T-cell (primary cell): ENCODE measurements at regions not wholly inside any gene's neighbourhood (a gene's known extent, or its start where the extent isn't known, plus 50 kb on each side); places are given as distances from the start of the nearest gene placed in this dataset.

Experiments used
- ATAC-seq, 4 experiments: fragments of 200-7000 bp in 3 of 4; fragments of 150-1000 bp in 1 of 4; cut with Tn5 transposase; replicated peaks in 1 of 4; 1 replicate in 3 of 4; 2 replicates in 1 of 4; pipeline ENCODE4 v1.10.0; 2021; ENCODE audit warnings: moderate library complexity in 3 of 4, mild to moderate bottlenecking in 2 of 4, moderate number of reproducible peaks in 1 of 4
- CTCF ChIA-PET, 2 donors: fragments of 300-600 bp; sonication (Branson Sonifier 250); formaldehyde crosslinking; loops; one replicate each; lab custom pipeline; 2022; ENCODE audit warnings: antibody characterized with exemption in 2 of 2; lab: Charles Lee
- POLR2A ChIA-PET, 2 donors: fragments of 300-600 bp; sonication (Branson Sonifier 250); formaldehyde crosslinking; loops; one replicate each; lab custom pipeline; 2022; ENCODE audit warnings: antibody characterized with exemption in 2 of 2; lab: Charles Lee
- DNase-seq, 35 experiments: peaks; one replicate each; pipeline versions ENCODE4 v3.0.0 to v3.0.0-alpha.2; 2013 to 2023
- H3K27ac ChIP-seq: one replicate; pipeline ENCODE4 v1.5.1; 2013; ENCODE audit warnings: low read length
- H3K27me3 ChIP-seq, 2 experiments: replicated peaks in 1 of 2; 1 replicate in 1 of 2; 2 replicates in 1 of 2; pipeline versions ENCODE4 v1.6.1 to v1.7.0; 2013; ENCODE audit warnings: low read length in 1 of 2, mixed read lengths in 1 of 2; ENCODE audit not compliant: control insufficient read depth in 2 of 2, insufficient read depth in 2 of 2; ENCODE audit errors: extremely low read depth in 1 of 2
- H3K36me3 ChIP-seq, 2 donors: 1 replicate in 1 of 2; 2 replicates in 1 of 2; pipeline versions ENCODE4 v1.6.1 to v1.7.0; 2013; ENCODE audit warnings: low read length in 1 of 2; ENCODE audit not compliant: control insufficient read depth in 2 of 2, insufficient read depth in 1 of 2; ENCODE audit errors: extremely low read depth in 1 of 2
- H3K4me1 ChIP-seq, 2 experiments: 1 replicate in 1 of 2; 2 replicates in 1 of 2; pipeline versions ENCODE4 v1.6.1 to v1.7.0; 2013; ENCODE audit warnings: low read length in 2 of 2, mixed read lengths in 1 of 2; ENCODE audit not compliant: insufficient read depth in 2 of 2, control insufficient read depth in 1 of 2; ENCODE audit errors: extremely low read depth in 1 of 2
- H3K4me3 ChIP-seq, 2 donors: 1 replicate in 1 of 2; 2 replicates in 1 of 2; pipeline versions ENCODE4 v1.5.1 to v1.7.0; 2013; ENCODE audit warnings: mild to moderate bottlenecking in 2 of 2, low read length in 1 of 2, moderate library complexity in 1 of 2; ENCODE audit not compliant: control insufficient read depth in 1 of 2; ENCODE audit errors: extremely low read depth in 1 of 2
- H3K9me3 ChIP-seq: 2 replicates; pipeline ENCODE4 v1.7.0; 2013
- H3K27ac Mint-ChIP-seq, 2 donors: one replicate each; pipeline ENCODE4 v1.8.0; 2020 to 2021; ENCODE audit warnings: mild to moderate bottlenecking in 2 of 2, mixed read lengths in 2 of 2
- H3K27me3 Mint-ChIP-seq, 2 donors: one replicate each; pipeline ENCODE4 v1.8.0; 2021 to 2022; ENCODE audit warnings: mixed read lengths in 2 of 2
- H3K36me3 Mint-ChIP-seq: one replicate; pipeline ENCODE4 v1.8.0; 2021; ENCODE audit warnings: mixed read lengths
- H3K4me1 Mint-ChIP-seq, 3 donors: one replicate each; pipeline ENCODE4 v1.8.0; 2020 to 2022; ENCODE audit warnings: mixed read lengths in 3 of 3, mild to moderate bottlenecking in 1 of 3
- H3K4me3 Mint-ChIP-seq, 3 donors: one replicate each; pipeline ENCODE4 v1.8.0; 2020 to 2022; ENCODE audit warnings: mild to moderate bottlenecking in 3 of 3, mixed read lengths in 3 of 3, moderate library complexity in 3 of 3
- H3K9me3 Mint-ChIP-seq, 3 donors: one replicate each; pipeline ENCODE4 v1.8.0; 2020 to 2022; ENCODE audit warnings: mixed read lengths in 3 of 3
- WGBS: methylation state at CpG from one replicate; pipeline ENCODE4 v1.1.5; 2013; ENCODE audit warnings: missing lambda C conversion rate; ENCODE audit not compliant: insufficient coverage; 5-methylcytosine and 5-hydroxymethylcytosine counted together

GRCh38 chr11:112634551-112634950 lies 326.7 kb upstream of the NCAM1 start:
- DNase-seq (no peak), ATAC-seq (no peak)
- H3K27ac Mint-ChIP-seq, result no peak overlapping the region
- no peak overlapping the region for H3K27ac ChIP-seq
- WGBS, result 60% methylated on average over 6 of the region's 6 CpGs
- no peaks in the 10 kb centered on the region for H3K4me1 ChIP-seq
- H3K27me3 Mint-ChIP-seq, result peaks cover 12 to 44% of the 10 kb centered on the region in 2 donors
- H3K36me3 ChIP-seq, result no peaks in the 10 kb centered on the region
- no peaks in the 10 kb centered on the region for H3K9me3 ChIP-seq
- no peaks in the 10 kb centered on the region for H3K4me1 Mint-ChIP-seq
- POLR2A ChIA-PET, result no interaction called here
- no peak overlapping the region for H3K4me3 Mint-ChIP-seq
- no peaks in the 10 kb centered on the region for H3K36me3 Mint-ChIP-seq
- H3K27me3 ChIP-seq, result peaks cover 0 to 9% of the 10 kb centered on the region in 2 experiments
- CTCF ChIA-PET, result no interaction called here
- peaks cover 0 to 2% (median 2%) of the 10 kb centered on the region in 3 donors for H3K9me3 Mint-ChIP-seq
- no peak overlapping the region for H3K4me3 ChIP-seq

- Mint-ChIP-seq H3K27ac (no peak overlapping the region), H3K4me1 (no peaks in the 10 kb centered on the region), H3K9me3 (peaks cover 0 to 8% (median 2%) of the 10 kb centered on the region in 3 donors), H3K36me3 (no peaks in the 10 kb centered on the region), H3K27me3 (peaks cover 12 to 44% of the 10 kb centered on the region in 2 donors), H3K4me3 (no peak overlapping the region)
- Histone ChIP-seq H3K27ac (no peak overlapping the region), H3K36me3 (no peaks in the 10 kb centered on the region), H3K4me3 (no peak overlapping the region), H3K27me3 (peaks cover 0 to 9% of the 10 kb centered on the region in 2 experiments), H3K9me3 (no peaks in the 10 kb centered on the region), H3K4me1 (no peaks in the 10 kb centered on the region)
- CTCF ChIA-PET, result no interaction called here
- WGBS, result no CpG with 5 or more reads among the region's 8 CpGs
- no peak for DNase-seq
- ATAC-seq, result no peak
- POLR2A ChIA-PET, result no interaction called here
Observed at GRCh38 chr11:112634995-112635737, 326.1 kb upstream of the NCAM1 start.

GRCh38 chr11:112637076-112637475 lies 324.1 kb upstream of the NCAM1 start:
- H3K27ac ChIP-seq, result no peak overlapping the region
- 50% methylated on average over 1 of the region's 2 CpGs for WGBS
- no peaks in the 10 kb centered on the region for H3K36me3 ChIP-seq
- DNase-seq (no peak), ATAC-seq (no peak)
- no peaks in the 10 kb centered on the region for H3K4me1 ChIP-seq
- ChIA-PET CTCF (no interaction called here), POLR2A (no interaction called here)
- Mint-ChIP-seq H3K27me3 (peaks cover 10 to 34% of the 10 kb centered on the region in 2 donors), H3K36me3 (no peaks in the 10 kb centered on the region), H3K4me3 (no peak overlapping the region), H3K9me3 (peaks cover 7 to 19% (median 7%) of the 10 kb centered on the region in 3 donors), H3K27ac (no peak overlapping the region), H3K4me1 (no peaks in the 10 kb centered on the region)
- H3K27me3 ChIP-seq, result peaks cover 0 to 9% of the 10 kb centered on the region in 2 experiments
- H3K4me3 ChIP-seq, result no peak overlapping the region
- H3K9me3 ChIP-seq, result no peaks in the 10 kb centered on the region

GRCh38 chr11:112637876-112638275 lies 323.3 kb upstream of the NCAM1 start:
- Mint-ChIP-seq H3K9me3 (peaks cover 11 to 25% (median 11%) of the 10 kb centered on the region in 3 donors), H3K4me3 (no peak overlapping the region), H3K27ac (no peak overlapping the region), H3K4me1 (no peaks in the 10 kb centered on the region), H3K27me3 (peaks cover 10 to 34% of the 10 kb centered on the region in 2 donors), H3K36me3 (no peaks in the 10 kb centered on the region)
- ATAC-seq (no peak), DNase-seq (no peak)
- Histone ChIP-seq H3K9me3 (no peaks in the 10 kb centered on the region), H3K4me3 (no peak overlapping the region), H3K36me3 (no peaks in the 10 kb centered on the region), H3K27me3 (peaks cover 0 to 9% of the 10 kb centered on the region in 2 experiments), H3K27ac (no peak overlapping the region), H3K4me1 (no peaks in the 10 kb centered on the region)
- POLR2A ChIA-PET, result no interaction called here
- CTCF ChIA-PET, result no interaction called here

GRCh38 chr11:112639469-112639868 lies 321.8 kb upstream of the NCAM1 start:
- Mint-ChIP-seq H3K9me3 (peaks cover 14 to 29% (median 15%) of the 10 kb centered on the region in 3 donors), H3K4me3 (no peak overlapping the region), H3K36me3 (no peaks in the 10 kb centered on the region), H3K4me1 (no peaks in the 10 kb centered on the region), H3K27ac (no peak overlapping the region), H3K27me3 (peaks cover 7 to 21% of the 10 kb centered on the region in 2 donors)
- no peak overlapping the region for H3K27ac ChIP-seq
- no peaks in the 10 kb centered on the region for H3K9me3 ChIP-seq
- ChIA-PET POLR2A (no interaction called here), CTCF (no interaction called here)
- H3K4me3 ChIP-seq, result no peak overlapping the region
- no peaks in the 10 kb centered on the region for H3K4me1 ChIP-seq
- H3K27me3 ChIP-seq, result peaks cover 0 to 9% of the 10 kb centered on the region in 2 experiments
- no peaks in the 10 kb centered on the region for H3K36me3 ChIP-seq
- DNase-seq (no peak), ATAC-seq (no peak)

GRCh38 chr11:112643416-112643815 lies 317.8 kb upstream of the NCAM1 start:
- H3K27me3 Mint-ChIP-seq, result peaks cover 3 to 6% of the 10 kb centered on the region in 2 donors
- H3K4me1 Mint-ChIP-seq, result no peaks in the 10 kb centered on the region
- ATAC-seq (no peak), DNase-seq (no peak)
- no peak overlapping the region for H3K4me3 ChIP-seq
- no peak overlapping the region for H3K27ac Mint-ChIP-seq
- peaks cover 14 to 29% (median 14%) of the 10 kb centered on the region in 3 donors for H3K9me3 Mint-ChIP-seq
- H3K27me3 ChIP-seq, result no peaks in the 10 kb centered on the region
- H3K36me3 ChIP-seq, result no peaks in the 10 kb centered on the region
- CTCF ChIA-PET, result no interaction called here
- no peaks in the 10 kb centered on the region for H3K36me3 Mint-ChIP-seq
- H3K4me1 ChIP-seq, result no peaks in the 10 kb centered on the region
- POLR2A ChIA-PET, result no interaction called here
- H3K9me3 ChIP-seq, result no peaks in the 10 kb centered on the region
- H3K27ac ChIP-seq, result no peak overlapping the region
- no peak overlapping the region for H3K4me3 Mint-ChIP-seq
